ENCODE measurements at regions not wholly inside any gene's neighbourhood (a gene's known extent, or its start where the extent isn't known, plus 50 kb on each side); places are given as distances from the start of the nearest gene placed in this dataset.

DNA sequence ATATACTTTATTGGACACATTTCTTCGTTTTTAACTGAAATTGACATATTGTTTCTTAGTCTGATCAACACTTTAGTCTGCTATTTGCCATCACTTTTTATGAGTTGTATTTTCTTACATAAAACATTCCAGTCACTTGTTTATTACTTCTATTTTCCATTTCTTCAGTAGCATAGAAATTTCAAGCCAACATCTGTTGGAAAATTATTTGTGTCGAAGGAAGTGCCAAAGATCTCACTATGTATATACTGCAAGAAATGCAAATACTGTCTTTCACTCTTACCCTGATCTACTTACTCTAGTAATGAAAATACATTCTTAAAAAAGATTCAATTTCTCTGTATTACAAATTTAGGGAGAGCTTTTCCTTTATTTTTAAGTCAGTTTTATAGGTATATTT lies 105.9 kb downstream of the SLC17A6 start:
- no peak overlapping the region for H4K5ac ChIP-seq (ENCODE audit: insufficient read length, low read depth, low read length)
- H2BK5ac ChIP-seq (ENCODE audit: low read depth, low read length), result no peak overlapping the region
- no peak overlapping the region for H4K91ac ChIP-seq (replicated peaks; ENCODE audit: insufficient read length, low read length)
- H2AK5ac ChIP-seq (ENCODE audit: low read depth, low read length), result no peak overlapping the region
- H4K8ac ChIP-seq (ENCODE audit: extremely low read depth, insufficient read depth, low read length), result no peak overlapping the region
- H2BK12ac ChIP-seq (ENCODE audit: low read depth, low read length), result no peak overlapping the region
- no peak for FAIRE-seq
- no peak overlapping the region for H2BK120ac ChIP-seq (replicated peaks; ENCODE audit: low read depth, low read length)
- no peaks in the 10 kb centered on the region for H3K23me2 ChIP-seq (ENCODE audit: low read depth, low read length)
- no peak overlapping the region for H3K4ac ChIP-seq (replicated peaks; ENCODE audit: insufficient read length, low read depth, low read length)
- no peak overlapping the region for H3K56ac ChIP-seq (replicated peaks; ENCODE audit: insufficient read length, low read depth, low read length)
- H3K4me2 ChIP-seq (ENCODE audit: insufficient read depth in 1 of 2, low read depth in 2 of 2, low read length in 2 of 2), result no peak overlapping the region
- no peaks in the 10 kb centered on the region for H3K4me1 ChIP-seq (replicated peaks in 1 of 4; ENCODE audit: control insufficient read depth in 3 of 4, insufficient read depth in 4 of 4, low read length in 3 of 4)
- TF ChIP-seq TBP (IDR thresholded peaks at IDR 0.05; ENCODE audit: low read depth, low read length), result no peak
- no peak for TF ChIP-seq SIRT6 (IDR thresholded peaks at IDR 0.05; ENCODE audit: low read length)
- no peak for TF ChIP-seq SIN3A (conservative IDR thresholded peaks at IDR 0.05 in 1 of 2, IDR thresholded peaks at IDR 0.05 in 1 of 2; ENCODE audit: low read depth in 1 of 2, low read length in 2 of 2)
- no peak for TF ChIP-seq SP1 (IDR thresholded peaks at IDR 0.05; ENCODE audit: low read depth, low read length)
- no peak for TF ChIP-seq BCL11A (IDR thresholded peaks at IDR 0.05; ENCODE audit: low read depth in 2 of 2, low read length in 2 of 2)
- TF ChIP-seq TCF12 (IDR thresholded peaks at IDR 0.05; ENCODE audit: low read depth, low read length), result no peak
- no peak for TF ChIP-seq POU5F1 (IDR thresholded peaks at IDR 0.05; ENCODE audit: low read depth, low read length)
- TF ChIP-seq TEAD4 (IDR thresholded peaks at IDR 0.05; ENCODE audit: low read depth, low read length), result no peak
- no peak for TF ChIP-seq SP4 (IDR thresholded peaks at IDR 0.05; ENCODE audit: low read length)
- no peak for TF ChIP-seq CEBPB (IDR thresholded peaks at IDR 0.05; ENCODE audit: low read depth, low read length)
- TF ChIP-seq RAD21 (IDR thresholded peaks at IDR 0.05 in 1 of 2, conservative IDR thresholded peaks at IDR 0.05 in 1 of 2; ENCODE audit: low read depth in 2 of 2, low read length in 2 of 2), result no peak
- no peak for TF ChIP-seq TAF7 (optimal IDR thresholded peaks at IDR 0.05; ENCODE audit: borderline replicate concordance, low read depth, low read length)
- no peak for TF ChIP-seq BACH1 (IDR thresholded peaks at IDR 0.05; ENCODE audit: low read length)
- no peaks in the 10 kb centered on the region for H3K79me2 ChIP-seq (ENCODE audit: control insufficient read depth in 1 of 2, insufficient read depth in 2 of 2, low read length in 2 of 2)
- H3K4me3 ChIP-seq (ENCODE audit: extremely low read depth in 1 of 4, insufficient read depth in 2 of 4, low read depth in 3 of 4, low read length in 4 of 4), result no peak overlapping the region
- H3K9ac ChIP-seq (replicated peaks in 1 of 4; ENCODE audit: extremely low read depth in 1 of 4, low read depth in 3 of 4, low read length in 3 of 4), result no peak overlapping the region
- no peaks in the 10 kb centered on the region for H3K9me3 ChIP-seq (ENCODE audit: insufficient read depth in 2 of 2, low read depth in 1 of 2, low read length in 1 of 2)
- POLR2A ChIA-PET (ENCODE audit: partially characterized antibody), result no interaction called here
- no peak overlapping the region for H2BK20ac ChIP-seq (ENCODE audit: low read length)
- no peak overlapping the region for H3K18ac ChIP-seq (ENCODE audit: extremely low read depth, low read length)
- no peak overlapping the region for H3K23ac ChIP-seq (ENCODE audit: insufficient read length)
- no peaks in the 10 kb centered on the region for H3K36me3 ChIP-seq (ENCODE audit: control insufficient read depth in 2 of 4, insufficient read depth in 4 of 4, low read length in 3 of 4)
- H4K20me1 ChIP-seq (replicated peaks in 1 of 2; ENCODE audit: control insufficient read depth in 1 of 2, insufficient read depth in 2 of 2, low read length in 2 of 2), result no peaks in the 10 kb centered on the region
- CTCF ChIA-PET (ENCODE audit: partially characterized antibody), result interaction anchor here (1.2 kb wide), 1 partner anchor 139 kb away, joined by 4 read pairs; no protein-coding TSS in a partner anchor
- H3K14ac ChIP-seq (ENCODE audit: insufficient read length), result no peak overlapping the region
- H2BK15ac ChIP-seq (ENCODE audit: low read length), result no peak overlapping the region
- DNase-seq (ENCODE audit: low read depth in 1 of 2, low spot score in 2 of 2), result no peak
- no peaks in the 10 kb centered on the region for H3K79me1 ChIP-seq (ENCODE audit: low read depth, low read length)
- 70% methylated on average over 2 of the region's 2 CpGs; no CpG with 5 or more reads in 1 of the 2 experiments for WGBS, 2 experiments (ENCODE audit: extremely low coverage in 1 of 2, insufficient coverage in 1 of 2, insufficient read length in 1 of 2, insufficient replicate concordance in 2 of 2, low coverage in 1 of 2, low lambda C conversion rate in 2 of 2, missing lambda C conversion rate in 1 of 2)
- peaks cover 16 to 41% (median 27%) of the 10 kb centered on the region in 4 experiments for H3K27me3 ChIP-seq (replicated peaks in 1 of 4; ENCODE audit: control insufficient read depth in 3 of 4, extremely low read depth in 1 of 4, insufficient read depth in 3 of 4, low read length in 3 of 4)
- no peak overlapping the region for H3K27ac ChIP-seq (ENCODE audit: low read depth, low read length)
- no peak overlapping the region for H2AFZ ChIP-seq (ENCODE audit: low read length)

All from H1 (cell line).